Esophagus muscularis mucosa (tissue), 4 donors: ENCODE measurements at regions not wholly inside any gene's neighbourhood (a gene's known extent, or its start where the extent isn't known, plus 50 kb on each side); places are given as distances from the start of the nearest gene placed in this dataset.

Experiments
- DNase-seq: peaks from one replicate; pipeline ENCODE4 v3.0.0-alpha.2; 2017; ENCODE audit errors: extremely low spot score
- H3K27ac ChIP-seq, 4 donors: fragments of 200-600 bp; sonication (generic); replicated peaks in 1 of 4; 1 replicate in 3 of 4; 2 replicates in 1 of 4; pipeline ENCODE4 v1.5.1; 2016 to 2019; ENCODE audit warnings: mild to moderate bottlenecking in 1 of 4
- H3K27me3 ChIP-seq, 4 donors: fragments of 200-600 bp; sonication (generic); one replicate each; pipeline versions ENCODE4 v1.5.1 to v1.6.0; 2016 to 2019
- H3K36me3 ChIP-seq, 4 donors: fragments of 200-600 bp; sonication (generic); one replicate each; pipeline ENCODE4 v1.5.1; 2016 to 2019
- H3K4me1 ChIP-seq, 4 donors: fragments of 200-600 bp; sonication (generic); one replicate each; pipeline ENCODE4 v1.5.1; 2016 to 2019
- H3K4me3 ChIP-seq, 4 donors: fragments of 200-600 bp; sonication (generic); 1 replicate in 2 of 4; 2 replicates in 2 of 4; pipeline ENCODE4 v1.5.1; 2016 to 2019; ENCODE audit warnings: mild to moderate bottlenecking in 4 of 4, moderate library complexity in 1 of 4
- H3K9me3 ChIP-seq, 4 donors: fragments of 200-600 bp; sonication (generic); 1 replicate in 3 of 4; 2 replicates in 1 of 4; pipeline ENCODE4 v1.5.1; 2016 to 2019
- EP300 ChIP-seq: sonication (generic); formaldehyde crosslinking; IDR thresholded peaks from one replicate; pipeline ENCODE4 v1.6.1; 2017; ENCODE audit warnings: antibody characterized with exemption
- POLR2A ChIP-seq: fragments of 450-650 bp; IDR thresholded peaks from one replicate; pipeline ENCODE4 v1.6.1; 2017; ENCODE audit warnings: antibody characterized with exemption, moderate library complexity, mild to moderate bottlenecking, low read depth
- POLR2AphosphoS5 ChIP-seq, 2 donors: sonication (generic); formaldehyde crosslinking; IDR thresholded peaks; one replicate each; pipeline ENCODE4 v1.6.1; 2017; ENCODE audit warnings: antibody characterized with exemption in 2 of 2
- intact Hi-C: fragments of 100-400 bp; cut with DNase I; formaldehyde crosslinking; loops from one replicate; pipeline ENCODE4 v1.15.1; 2023
- small RNA-seq, 3 donors: library from RNA; depleted of rRNA; stranded (forward); fragments of <200 nt; gene quantifications; one replicate each; pipeline ENCODE3, GENCODE V24; 2016
- TF ChIP-seq, protein P1 (sequence below), 3 experiments: fragments of 200-600 bp in 2 of 3; fragments of 450-650 bp in 1 of 3; sonication (generic) in 2 of 3; IDR thresholded peaks; one replicate each; pipeline ENCODE4 v1.5.1; 2017 to 2019; ENCODE audit warnings: antibody characterized with exemption in 3 of 3, mild to moderate bottlenecking in 2 of 3, moderate library complexity in 1 of 3

DNA sequence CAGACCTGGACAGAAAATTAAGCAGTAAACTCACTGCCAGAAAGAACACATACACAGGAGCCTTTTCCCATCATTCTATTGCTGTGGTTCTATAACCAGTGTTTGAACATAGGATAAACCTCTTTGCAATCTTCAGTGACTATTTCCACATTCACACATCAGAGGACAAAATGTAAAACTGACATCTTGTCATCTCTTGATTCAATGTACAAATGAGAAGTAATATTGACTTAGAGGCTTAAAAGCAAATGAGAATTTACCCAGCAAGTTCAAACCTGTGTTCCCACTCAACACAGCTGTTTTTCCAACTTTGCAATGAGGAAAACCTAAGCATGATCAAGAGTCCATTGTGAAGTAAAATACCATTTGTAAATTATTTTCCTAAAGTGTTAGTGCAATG lies 307.1 kb upstream of the CPXCR1 start:
- Histone ChIP-seq H3K9me3 (no peaks in the 10 kb centered on the region), H3K27ac (no peak overlapping the region), H3K36me3 (no peaks in the 10 kb centered on the region), H3K4me1 (no peaks in the 10 kb centered on the region), H3K4me3 (no peak overlapping the region), H3K27me3 (no peaks in the 10 kb centered on the region)
- TF ChIP-seq POLR2AphosphoS5 (IDR thresholded peaks at IDR 0.05) (no peak), POLR2A (no peak), EP300 (no peak)
- TF ChIP-seq, protein P1, sequence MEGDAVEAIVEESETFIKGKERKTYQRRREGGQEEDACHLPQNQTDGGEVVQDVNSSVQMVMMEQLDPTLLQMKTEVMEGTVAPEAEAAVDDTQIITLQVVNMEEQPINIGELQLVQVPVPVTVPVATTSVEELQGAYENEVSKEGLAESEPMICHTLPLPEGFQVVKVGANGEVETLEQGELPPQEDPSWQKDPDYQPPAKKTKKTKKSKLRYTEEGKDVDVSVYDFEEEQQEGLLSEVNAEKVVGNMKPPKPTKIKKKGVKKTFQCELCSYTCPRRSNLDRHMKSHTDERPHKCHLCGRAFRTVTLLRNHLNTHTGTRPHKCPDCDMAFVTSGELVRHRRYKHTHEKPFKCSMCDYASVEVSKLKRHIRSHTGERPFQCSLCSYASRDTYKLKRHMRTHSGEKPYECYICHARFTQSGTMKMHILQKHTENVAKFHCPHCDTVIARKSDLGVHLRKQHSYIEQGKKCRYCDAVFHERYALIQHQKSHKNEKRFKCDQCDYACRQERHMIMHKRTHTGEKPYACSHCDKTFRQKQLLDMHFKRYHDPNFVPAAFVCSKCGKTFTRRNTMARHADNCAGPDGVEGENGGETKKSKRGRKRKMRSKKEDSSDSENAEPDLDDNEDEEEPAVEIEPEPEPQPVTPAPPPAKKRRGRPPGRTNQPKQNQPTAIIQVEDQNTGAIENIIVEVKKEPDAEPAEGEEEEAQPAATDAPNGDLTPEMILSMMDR (IDR thresholded peaks at IDR 0.05): no peak
- intact Hi-C loops: no loop called here
- no peak for DNase-seq

Small RNAs in the stretch of these regions (small RNA-seq; reads per million reads assigned to genes)
- gene AL929325.1: 0 reads per million in 3 donors
- gene RF01225: 0 reads per million in 3 donors
